NOMO-1 treated with DMSO at 0.1 percent for 48 hours (cell line): ENCODE measurements at regions not wholly inside any gene's neighbourhood (a gene's known extent, or its start where the extent isn't known, plus 50 kb on each side); places are given as distances from the start of the nearest gene placed in this dataset.
A peak's percentile ranks its signal among the peaks of the same experiment; 100 is the strongest.
"Not testable (repeated sequence)": the region's sequence is repeated elsewhere in the genome, so short reads cannot be mapped to it uniquely, and the experiment has no call there.

Source experiments
- DNase-seq: peaks from one replicate; lab custom pipeline; 2025; ENCODE audit not compliant: unreplicated experiment; lab: John Stamatoyannopoulos, UW

DNA sequence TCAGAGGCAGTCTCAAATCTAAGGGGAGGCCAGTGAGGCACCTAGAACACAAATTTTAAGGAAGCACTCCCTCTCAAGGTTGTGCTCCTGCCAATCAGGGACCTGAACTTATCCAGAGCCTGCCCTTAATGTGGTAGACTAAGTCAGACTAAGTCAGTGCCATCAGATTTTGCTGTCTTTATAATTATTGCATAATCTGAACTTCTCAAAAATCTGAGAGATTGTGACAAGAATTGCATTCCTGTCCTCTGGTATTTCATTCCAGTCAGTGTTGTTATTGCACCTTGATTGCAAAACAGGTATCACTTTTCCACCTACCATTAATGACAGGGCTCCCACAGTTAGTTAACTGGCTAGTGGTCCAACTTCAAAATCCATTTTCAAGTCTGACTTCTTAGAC, 197.1 kb upstream of the HCN1 start:
- DNase-seq = no peak

DNA sequence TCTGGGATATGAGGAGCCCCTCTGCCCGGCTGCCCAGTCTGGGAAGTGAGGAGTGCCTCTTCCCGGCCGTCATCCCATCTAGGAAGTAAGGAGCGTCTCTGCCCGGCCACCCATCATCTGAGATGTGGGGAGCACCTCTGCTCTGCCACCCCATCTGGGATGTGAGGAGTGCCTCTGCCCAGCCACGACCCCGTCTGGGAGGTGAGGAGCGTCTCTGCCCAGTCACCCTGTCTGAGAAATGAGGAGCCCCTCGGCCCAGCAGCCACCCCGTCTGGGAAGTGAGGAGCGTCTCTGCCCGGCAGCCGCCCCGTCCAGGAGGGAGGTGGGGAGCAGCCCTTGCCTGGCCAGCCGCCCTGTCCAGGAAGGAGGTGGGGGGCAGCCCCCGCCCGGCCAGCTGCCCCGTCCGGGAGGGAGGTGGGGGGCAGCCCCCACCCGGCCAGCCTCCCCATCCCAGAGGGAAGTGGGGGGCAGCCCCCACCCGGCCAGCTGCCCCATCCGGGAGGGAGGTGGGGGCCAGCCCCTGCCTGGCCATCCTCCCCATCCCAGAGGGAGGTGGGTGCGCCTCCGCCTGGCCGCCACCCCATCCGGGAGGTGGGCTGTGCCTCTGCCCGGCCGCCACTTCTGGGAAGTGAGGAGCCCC, 194.4 kb upstream of the HCN1 start:
- not testable (repeated sequence) for DNase-seq

DNA sequence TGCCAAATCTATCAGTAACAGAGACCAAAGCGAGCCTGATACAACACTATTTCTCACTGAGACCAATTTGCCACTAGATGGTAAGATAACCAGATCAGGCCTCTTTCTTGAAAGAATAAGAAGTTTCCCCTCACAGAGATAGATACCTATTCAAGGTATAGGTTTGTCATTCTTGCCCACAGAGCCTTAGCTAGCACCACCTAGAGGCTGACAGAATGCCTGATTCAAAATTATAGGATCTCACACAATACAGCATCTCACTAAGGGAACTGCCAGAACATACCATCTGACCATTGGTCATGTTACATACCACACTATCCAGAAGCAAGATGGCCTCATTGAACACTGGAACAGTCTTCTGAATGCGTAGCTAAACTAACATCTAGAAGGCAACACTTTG, 166.6 kb upstream of the HCN1 start:
- no peak for DNase-seq

DNA sequence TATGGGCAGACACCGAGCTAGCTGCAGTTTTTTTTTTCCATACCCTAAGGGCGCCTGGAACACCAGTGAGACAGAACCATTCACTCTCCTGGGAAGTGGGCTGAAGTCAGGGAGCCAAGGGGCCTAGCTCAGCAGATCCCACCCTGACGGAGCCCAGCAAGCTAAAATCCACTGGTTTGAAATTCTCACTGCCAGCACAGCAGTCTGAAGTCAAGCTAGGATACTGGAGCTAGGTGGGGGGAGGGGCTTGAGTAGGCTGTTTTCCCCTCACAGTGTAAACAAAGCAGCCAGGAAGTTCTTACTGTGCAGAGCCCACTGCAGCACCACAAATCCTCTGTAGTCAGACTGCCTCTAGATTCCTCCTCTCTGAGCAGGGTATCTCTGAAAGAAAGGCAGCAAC, 151.7 kb upstream of the HCN1 start:
- DNase-seq = no peak

DNA sequence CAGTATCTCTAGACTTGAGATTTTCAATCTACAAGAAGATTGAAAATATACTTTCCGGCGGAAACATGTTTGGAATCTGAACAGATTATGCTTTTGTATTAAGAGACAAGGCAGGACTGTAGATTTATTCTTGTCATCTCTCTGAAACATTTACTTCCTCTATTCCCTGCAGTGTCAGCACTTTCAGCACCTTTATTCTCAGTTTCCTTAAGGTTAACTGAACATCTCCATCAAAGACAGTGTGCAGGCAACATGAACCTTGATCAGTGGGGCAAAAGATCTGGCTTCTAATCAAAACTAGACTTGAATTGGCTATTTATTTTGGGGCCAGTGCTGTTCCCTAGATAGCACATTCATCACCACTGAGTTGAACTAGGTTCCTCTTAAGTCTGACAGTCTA, 129.9 kb upstream of the HCN1 start:
- no peak for DNase-seq

DNA sequence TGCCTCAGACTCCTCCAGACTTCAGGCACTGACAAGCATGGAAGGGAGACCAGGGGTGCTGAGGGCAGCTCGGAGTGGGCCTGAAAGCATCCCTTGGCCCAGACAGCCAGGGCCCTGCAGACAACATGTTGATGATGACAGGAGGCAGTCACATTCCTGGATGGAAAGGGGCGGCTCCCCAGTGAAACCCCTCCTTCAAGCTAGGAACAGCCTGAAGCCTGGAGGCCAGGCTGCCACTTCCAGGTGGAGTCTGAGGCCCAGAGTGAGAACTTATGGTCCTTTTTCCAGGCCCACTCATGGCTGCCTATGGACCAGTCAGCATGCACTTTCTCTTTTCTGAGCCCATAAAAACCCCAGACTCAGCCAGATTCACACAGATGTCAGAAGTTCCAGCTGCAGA, 104.2 kb upstream of the HCN1 start:
- no peak for DNase-seq

DNA sequence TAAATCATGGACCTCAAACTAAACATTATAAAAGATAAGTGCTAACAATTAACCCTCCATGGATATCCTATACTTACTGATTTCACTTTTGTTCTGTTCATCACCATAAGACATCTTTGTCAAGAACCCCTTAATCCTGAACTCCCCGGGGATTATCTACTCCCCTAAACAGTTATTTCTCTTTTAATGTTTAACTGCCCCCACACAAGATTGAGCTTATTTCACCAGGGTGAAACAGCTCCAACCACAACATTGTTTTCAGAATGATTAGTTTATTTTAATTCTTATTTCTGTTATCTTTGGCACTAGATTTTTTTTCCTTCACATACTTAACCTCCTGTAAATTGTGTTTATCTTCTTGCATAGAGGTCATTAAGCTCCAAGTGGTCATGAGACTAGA, 103.2 kb upstream of the HCN1 start:
- no peak for DNase-seq

DNA sequence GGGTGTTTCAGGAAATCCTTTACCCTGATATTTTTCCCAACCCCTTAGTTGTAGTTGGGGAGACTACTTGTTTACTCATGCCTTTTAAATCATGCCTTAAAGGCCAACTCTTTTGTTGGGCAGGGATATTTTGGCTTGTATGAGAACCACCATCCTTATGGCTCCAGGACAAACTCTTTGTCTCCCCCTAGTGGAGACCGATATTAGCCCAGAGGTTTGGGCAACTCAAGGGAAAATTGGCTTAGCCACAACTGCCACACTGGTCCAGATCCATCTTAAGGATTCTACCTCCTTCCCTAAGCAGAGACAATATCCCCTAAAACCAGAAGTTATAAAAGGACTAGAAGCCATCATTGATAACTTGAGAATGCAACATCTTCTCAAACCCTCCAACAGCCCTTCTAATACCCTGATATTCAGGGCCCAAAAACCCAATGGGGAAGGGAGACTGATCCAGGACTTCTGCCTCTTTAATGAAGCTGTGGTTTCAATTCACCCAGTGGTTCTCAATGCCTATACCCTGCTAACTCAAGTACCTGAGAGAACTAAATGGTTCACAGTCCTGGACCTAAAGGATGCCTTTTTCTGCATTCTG, 100.9 kb upstream of the HCN1 start:
- DNase-seq = no peak

DNA sequence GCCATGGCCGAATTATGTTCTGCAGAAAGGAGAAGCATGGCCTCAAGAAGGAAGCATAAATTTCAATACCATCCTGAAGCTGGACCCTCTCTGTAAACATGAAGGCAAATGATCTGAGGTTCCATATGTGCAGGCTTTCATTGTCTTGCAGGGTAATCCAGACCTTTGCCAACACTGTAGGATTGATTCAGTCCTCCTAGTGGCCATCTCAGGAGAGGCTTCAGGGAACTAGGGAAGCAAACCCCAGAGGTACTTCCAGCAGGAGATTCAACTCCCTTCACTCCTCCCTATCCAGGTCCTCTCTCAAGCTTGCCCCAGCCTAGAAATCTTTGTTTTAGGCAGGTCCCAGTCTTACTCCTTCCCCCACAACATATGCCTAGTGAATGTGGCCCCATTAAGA, 99.3 kb upstream of the HCN1 start:
- no peak for DNase-seq

DNA sequence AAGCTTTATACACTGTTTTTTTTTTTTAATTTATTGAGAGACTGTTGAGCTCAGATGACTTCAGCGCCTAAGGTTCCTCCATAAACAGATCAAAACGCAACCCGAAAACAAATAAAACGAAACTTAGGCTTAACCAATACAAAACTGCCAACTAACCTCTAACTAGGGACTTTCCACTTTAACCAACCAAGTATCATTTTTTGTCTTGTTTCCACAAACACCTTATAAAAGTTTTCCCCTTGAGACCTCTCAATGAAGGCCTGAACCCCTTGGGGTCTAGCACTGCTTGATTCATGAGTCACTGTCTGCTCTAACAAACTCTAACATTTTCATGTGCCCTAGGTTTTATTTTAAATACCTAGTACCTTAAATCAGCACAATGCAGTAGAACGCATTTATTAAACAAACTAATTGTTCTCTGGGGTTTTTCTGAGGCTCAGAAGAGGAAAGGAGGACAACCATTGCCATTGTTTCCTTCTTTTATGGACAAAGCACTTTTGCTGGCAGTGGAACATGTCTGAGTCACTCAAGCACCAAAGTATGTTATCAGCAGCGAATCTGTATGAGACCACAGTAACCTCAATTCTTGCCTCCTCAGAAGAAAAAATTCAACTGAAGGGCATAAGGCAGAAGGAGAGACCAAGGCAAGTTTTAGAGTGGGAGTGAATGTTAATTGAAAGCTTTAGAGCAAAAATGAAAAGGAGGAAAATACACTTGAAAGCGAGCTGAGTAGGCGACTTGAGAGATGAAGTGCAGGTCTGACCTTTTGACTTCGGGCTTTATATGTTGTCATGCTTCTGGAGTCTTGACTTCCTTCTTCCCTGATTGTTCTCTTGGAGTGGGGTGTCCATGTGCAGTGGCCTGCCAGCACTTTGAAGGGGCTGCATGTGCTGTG, 97.7 kb upstream of the HCN1 start:
- DNase-seq = no peak

DNA sequence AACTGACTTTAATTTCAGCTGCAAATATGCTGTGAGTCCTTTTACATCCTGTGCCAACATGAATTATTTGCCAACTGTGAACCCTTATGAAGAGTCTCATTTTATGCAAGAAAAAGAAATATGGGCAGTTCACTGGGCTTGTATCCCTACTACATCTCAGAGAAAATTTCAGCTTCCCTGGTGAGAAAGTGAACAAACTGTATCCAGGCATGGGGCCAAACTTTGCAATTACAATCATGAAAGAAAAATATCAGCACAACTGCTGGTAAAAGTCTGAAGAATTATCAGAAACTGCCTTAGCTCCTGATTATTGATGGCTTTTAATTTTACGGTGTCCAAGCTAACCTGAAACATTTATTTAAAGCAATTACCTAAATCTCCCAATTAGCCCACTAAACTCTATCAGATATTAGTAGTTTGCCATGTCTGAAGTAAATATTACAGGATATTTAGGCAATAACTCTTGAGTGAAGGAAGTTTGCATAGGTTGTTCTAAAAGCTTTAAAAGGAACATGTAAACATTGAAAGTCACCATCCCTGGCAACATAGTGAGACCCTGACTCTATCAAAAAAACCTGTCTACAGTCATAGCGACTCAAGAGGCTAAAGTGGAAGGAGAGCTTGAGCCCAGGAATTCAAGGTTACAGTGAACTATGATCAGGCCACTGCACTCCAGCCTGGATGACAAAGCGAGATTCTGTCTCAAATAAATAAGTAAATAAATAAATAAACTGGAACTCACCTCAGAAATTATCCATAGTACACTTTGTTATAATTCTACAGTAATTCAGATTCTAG, 83.9 kb upstream of the HCN1 start:
- DNase-seq = no peak

DNA sequence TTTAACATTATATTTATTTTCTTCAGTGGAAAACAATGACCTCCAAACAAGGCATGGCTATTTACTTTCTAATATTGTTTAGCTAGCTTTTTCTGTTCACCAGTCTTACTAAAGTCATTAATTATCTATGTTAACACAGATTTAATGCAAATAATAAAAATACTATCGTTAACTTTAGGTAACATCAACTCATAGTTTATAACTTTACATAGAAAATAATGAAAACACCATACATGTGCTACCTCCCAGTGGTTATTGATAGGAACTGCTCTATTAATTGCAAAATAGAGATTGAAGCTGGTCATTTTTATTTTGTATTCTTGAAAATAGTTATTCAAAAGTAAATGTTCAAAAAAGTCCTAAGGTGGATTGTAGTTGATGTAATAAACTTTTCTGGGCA, 78.3 kb upstream of the HCN1 start:
- peak; percentile 10 for DNase-seq

DNA sequence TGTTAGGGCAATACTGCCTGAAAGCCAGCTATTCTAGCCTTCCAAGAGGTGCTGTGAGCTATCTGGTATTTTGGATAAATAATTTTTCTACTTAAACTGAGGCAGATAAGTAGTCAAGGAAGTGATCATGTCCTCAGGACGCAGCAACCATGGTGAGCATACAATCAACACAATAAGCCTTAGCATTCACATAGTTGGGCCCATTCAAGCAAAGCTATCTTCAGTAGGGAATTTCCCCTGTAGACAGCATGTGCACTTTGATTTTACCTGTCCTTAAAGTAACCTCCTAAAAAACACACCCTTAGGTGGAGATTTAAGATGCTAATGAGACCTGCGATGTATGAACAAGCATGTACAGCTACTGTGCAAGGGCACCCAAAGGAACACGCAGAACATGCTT, 76.2 kb upstream of the HCN1 start:
- DNase-seq = no peak

DNA sequence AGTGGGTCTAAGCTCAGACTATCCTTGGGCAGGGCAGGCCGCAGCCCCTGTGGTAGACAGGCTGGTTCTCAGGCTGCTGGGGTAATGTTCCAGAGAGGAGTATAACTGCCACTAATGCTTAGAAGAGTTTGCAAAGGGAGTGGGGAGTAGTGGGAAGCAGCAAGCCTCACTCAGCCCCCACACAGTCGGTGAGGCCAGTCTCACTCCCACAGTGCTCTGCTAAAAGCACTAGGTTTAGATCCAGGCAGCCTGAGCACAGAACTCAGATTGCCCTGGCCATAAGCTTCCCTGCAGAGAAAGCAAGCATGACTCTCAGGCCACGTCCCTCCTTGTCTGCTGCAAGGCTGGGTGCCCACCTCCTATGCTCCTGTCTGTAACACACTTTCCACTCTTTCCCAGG, 69.4 kb upstream of the HCN1 start:
- no peak for DNase-seq

DNA sequence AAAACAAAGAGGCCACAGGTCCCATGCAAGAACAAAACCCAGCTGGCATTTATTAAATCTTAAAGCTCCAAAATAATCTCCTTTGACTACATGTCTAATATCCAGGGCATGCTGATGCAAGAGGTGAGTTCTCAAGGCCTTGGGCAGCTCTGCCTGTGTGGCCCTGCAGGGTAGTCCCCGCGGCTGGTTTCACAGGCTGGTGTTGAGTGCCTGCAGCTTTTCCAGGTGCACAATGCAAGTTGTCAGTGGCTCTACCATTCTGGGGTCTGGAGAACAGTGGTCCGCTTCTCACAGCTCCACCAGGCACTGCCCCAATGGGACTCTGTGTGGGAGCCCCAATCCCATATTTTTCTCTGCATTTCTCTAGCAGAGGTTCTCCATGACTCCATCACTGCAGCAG, 54.4 kb upstream of the HCN1 start:
- DNase-seq = no peak

DNA sequence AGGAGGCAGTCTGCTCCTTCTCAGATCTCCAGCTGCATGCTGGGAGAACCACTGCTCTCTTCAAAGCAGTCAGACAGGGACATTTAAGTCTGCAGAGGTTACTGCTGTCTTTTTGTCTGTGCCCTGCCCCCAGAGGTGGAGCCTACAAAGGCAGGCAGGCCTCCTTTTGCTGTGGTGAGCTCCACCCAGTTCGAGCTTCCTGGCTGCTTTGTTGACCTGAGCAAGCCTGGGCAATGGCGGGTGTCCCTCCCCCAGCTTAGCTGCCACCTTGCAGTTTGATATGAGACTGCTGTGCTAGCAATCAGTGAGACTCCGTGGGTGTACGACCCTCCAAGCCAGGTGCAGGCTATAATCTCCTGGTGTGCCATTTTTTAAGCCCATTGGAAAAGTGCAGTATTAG, 52.3 kb upstream of the HCN1 start:
- DNase-seq = not testable (repeated sequence)
